Colonic mucosa (tissue), 4 donors: ENCODE measurements at regions not wholly inside any gene's neighbourhood (a gene's known extent, or its start where the extent isn't known, plus 50 kb on each side); places are given as distances from the start of the nearest gene placed in this dataset.

ENCODE experiments used
- DNase-seq: peaks from one replicate; pipeline ENCODE4 v3.0.0-alpha.2; 2020
- H3K27ac ChIP-seq: fragments of 200-600 bp; one replicate; pipeline ENCODE4 v1.8.0; 2021
- H3K27me3 ChIP-seq: fragments of 200-600 bp; one replicate; pipeline ENCODE4 v1.8.0; 2021
- H3K36me3 ChIP-seq: fragments of 200-600 bp; one replicate; pipeline ENCODE4 v1.8.0; 2021
- H3K4me1 ChIP-seq: fragments of 200-600 bp; one replicate; pipeline ENCODE4 v1.8.0; 2021; ENCODE audit warnings: mild to moderate bottlenecking
- H3K4me3 ChIP-seq: fragments of 200-600 bp; one replicate; pipeline ENCODE4 v1.8.0; 2021
- H3K9ac ChIP-seq, 2 donors: one replicate each; pipeline ENCODE4 v1.7.0; 2013; ENCODE audit warnings: control low read depth in 2 of 2, low read depth in 2 of 2, low read length in 2 of 2
- H3K9me3 ChIP-seq: fragments of 200-600 bp; one replicate; pipeline ENCODE4 v1.8.0; 2021
- intact Hi-C: fragments of 100-400 bp; cut with DNase I; formaldehyde crosslinking; loops from one replicate; pipeline ENCODE4 v1.14.1; 2022
- TF ChIP-seq, protein P1 (sequence below): fragments of 200-600 bp; IDR thresholded peaks from one replicate; pipeline ENCODE4 v1.8.0; 2022; ENCODE audit warnings: antibody characterized with exemption, mild to moderate bottlenecking
- donor health status: healthy.
- donor health status: DM: no; HTN: no; CAD: no.
- donor health status: DM: no; HTN: no; CAD: no.

DNA sequence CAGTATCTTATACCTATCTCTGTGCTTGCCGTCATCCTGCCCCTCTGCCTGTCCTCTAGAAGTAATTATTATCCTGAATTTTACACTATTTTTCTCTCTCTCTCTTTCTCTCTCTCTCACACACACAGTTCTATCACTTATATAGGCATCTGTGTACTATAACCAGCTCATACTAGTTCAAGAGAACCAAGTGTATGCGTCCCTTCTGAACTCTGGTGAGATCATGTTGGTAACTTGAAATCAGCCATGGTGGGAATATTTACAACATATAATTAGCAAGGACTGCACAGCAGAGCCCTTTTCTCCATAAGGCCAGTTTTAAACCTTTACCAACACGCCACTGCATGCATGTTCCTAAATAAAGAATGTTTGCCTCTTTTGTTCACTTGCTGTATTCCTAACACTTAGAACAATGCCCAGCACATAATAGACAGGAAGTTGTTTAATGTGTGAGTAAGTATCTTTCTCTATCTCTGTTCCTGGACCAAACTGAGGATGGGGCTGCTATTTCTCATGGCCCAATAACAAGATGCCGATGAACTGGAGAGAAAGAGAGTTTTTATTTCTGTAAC is 51.1 kb upstream of the IL21 start:
- no peak overlapping the region for H3K27ac ChIP-seq
- no peaks in the 10 kb centered on the region for H3K27me3 ChIP-seq
- no peak overlapping the region for H3K9ac ChIP-seq
- H3K4me1 ChIP-seq = no peaks in the 10 kb centered on the region
- no peaks in the 10 kb centered on the region for H3K36me3 ChIP-seq
- H3K4me3 ChIP-seq = no peak overlapping the region
- H3K9me3 ChIP-seq = no peaks in the 10 kb centered on the region
- no peak for DNase-seq
- TF ChIP-seq, protein P1, sequence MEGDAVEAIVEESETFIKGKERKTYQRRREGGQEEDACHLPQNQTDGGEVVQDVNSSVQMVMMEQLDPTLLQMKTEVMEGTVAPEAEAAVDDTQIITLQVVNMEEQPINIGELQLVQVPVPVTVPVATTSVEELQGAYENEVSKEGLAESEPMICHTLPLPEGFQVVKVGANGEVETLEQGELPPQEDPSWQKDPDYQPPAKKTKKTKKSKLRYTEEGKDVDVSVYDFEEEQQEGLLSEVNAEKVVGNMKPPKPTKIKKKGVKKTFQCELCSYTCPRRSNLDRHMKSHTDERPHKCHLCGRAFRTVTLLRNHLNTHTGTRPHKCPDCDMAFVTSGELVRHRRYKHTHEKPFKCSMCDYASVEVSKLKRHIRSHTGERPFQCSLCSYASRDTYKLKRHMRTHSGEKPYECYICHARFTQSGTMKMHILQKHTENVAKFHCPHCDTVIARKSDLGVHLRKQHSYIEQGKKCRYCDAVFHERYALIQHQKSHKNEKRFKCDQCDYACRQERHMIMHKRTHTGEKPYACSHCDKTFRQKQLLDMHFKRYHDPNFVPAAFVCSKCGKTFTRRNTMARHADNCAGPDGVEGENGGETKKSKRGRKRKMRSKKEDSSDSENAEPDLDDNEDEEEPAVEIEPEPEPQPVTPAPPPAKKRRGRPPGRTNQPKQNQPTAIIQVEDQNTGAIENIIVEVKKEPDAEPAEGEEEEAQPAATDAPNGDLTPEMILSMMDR = no peak
- intact Hi-C loops = no loop called here

DNA sequence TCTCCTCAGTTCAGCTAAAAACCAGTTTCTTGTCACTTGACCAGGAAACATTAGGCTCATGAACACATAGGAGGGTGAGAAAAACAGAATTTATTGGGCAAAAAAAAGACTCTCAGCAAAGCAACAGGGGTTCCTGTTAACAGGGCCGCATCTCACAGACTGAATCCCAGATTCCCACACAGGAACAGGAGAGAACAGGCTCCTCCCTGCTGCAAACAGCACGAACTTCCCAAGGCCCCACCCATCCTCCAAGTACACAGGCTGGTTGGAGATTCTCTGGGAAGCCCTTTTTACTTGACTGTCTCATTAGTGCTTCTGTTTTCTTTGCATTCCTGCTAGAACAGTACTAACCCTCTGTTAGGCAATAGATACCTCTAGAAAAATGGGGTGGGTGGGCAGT is 52.4 kb upstream of the IL21 start:
- no peak overlapping the region for H3K4me3 ChIP-seq
- H3K36me3 ChIP-seq = no peaks in the 10 kb centered on the region
- intact Hi-C loops = no loop called here
- TF ChIP-seq, protein P1 = no peak
- H3K9me3 ChIP-seq = no peaks in the 10 kb centered on the region
- H3K9ac ChIP-seq = no peak overlapping the region
- H3K27ac ChIP-seq = no peak overlapping the region
- H3K4me1 ChIP-seq = no peaks in the 10 kb centered on the region
- DNase-seq = peak; percentile 23
- no peaks in the 10 kb centered on the region for H3K27me3 ChIP-seq

DNA sequence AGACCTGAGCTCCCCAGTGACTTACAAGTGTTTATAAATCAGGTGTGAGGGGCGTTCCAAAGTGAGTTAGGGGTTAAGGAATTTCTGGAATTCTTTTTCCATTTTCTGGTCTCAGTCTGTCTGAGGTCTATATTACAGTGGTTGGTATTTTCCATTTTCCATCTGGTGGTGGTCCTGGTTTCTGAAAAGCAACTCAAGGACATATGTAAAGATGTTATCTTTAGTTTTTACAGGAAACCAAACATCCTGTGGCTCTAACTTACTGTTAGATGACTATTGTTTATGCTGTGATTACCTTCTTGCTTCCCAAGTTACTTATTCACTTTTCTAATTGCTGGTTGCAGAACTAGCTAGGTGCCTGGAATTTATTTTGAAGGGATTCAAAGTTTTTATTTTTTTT is 53.5 kb upstream of the IL21 start:
- H3K27ac ChIP-seq = no peak overlapping the region
- TF ChIP-seq, protein P1 = no peak

DNA sequence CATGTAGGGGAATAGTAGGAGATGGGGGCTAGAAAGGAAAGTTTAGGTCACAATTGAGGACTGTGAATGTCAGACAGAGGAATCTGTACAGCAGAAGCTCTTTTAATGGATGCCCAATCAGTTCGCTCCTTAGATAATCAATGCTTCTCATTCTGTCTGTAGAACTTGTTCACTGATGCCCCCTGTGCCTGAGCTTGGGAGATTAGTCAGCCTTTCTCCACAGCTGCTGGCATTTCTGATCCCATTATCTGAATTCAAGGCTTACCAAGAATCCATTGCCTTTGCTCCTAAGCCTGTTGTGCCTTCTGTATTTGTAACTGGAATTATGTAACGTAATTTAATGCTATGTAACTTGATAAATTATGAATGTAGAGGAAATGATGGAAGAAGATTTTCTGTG is 53.2 kb upstream of the BBS12 start:
- no peaks in the 10 kb centered on the region for H3K36me3 ChIP-seq
- DNase-seq = no peak
- intact Hi-C loops = no loop called here
- TF ChIP-seq, protein P1 = no peak
- no peak overlapping the region for H3K4me3 ChIP-seq
- H3K9me3 ChIP-seq = no peaks in the 10 kb centered on the region
- H3K4me1 ChIP-seq = no peaks in the 10 kb centered on the region
- no peak overlapping the region for H3K9ac ChIP-seq
- no peak overlapping the region for H3K27ac ChIP-seq
- no peaks in the 10 kb centered on the region for H3K27me3 ChIP-seq

More for the DNA sequence above, 53.5 kb upstream of the IL21 start:
- intact Hi-C loops = no loop called here
- DNase-seq = no peak
- H3K9ac ChIP-seq = no peak overlapping the region
- H3K4me3 ChIP-seq = no peak overlapping the region
- no peaks in the 10 kb centered on the region for H3K4me1 ChIP-seq
- H3K36me3 ChIP-seq = no peaks in the 10 kb centered on the region
- H3K27me3 ChIP-seq = no peaks in the 10 kb centered on the region
- no peaks in the 10 kb centered on the region for H3K9me3 ChIP-seq

DNA sequence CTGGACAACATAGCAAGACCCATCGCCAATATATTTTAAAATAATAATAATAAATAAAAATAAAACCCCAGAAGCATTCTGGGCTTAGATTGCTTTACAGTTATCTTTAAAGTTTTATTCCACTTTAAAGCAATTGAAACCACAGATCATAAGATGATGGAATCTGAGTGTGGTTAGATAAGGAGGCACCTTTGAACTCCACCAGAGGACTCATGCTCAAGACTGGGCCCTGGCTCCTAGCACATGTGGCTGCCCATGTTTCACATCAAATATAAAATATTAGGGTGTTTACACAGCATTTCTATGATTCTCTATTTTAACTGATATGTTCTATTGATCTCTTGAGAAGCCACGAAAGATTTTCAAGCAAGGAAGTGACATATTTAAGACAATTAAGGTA is 52.6 kb upstream of the BBS12 start:
- intact Hi-C loops = no loop called here
- H3K27ac ChIP-seq = no peak overlapping the region
- H3K9ac ChIP-seq = no peak overlapping the region
- no peaks in the 10 kb centered on the region for H3K4me1 ChIP-seq
- H3K27me3 ChIP-seq = no peaks in the 10 kb centered on the region
- H3K4me3 ChIP-seq = no peak overlapping the region
- TF ChIP-seq, protein P1 = no peak
- no peaks in the 10 kb centered on the region for H3K9me3 ChIP-seq
- H3K36me3 ChIP-seq = no peaks in the 10 kb centered on the region
- no peak for DNase-seq
